Posterior vena cava (tissue), 2 donors: ENCODE measurements at regions not wholly inside any gene's neighbourhood (a gene's known extent, or its start where the extent isn't known, plus 50 kb on each side); places are given as distances from the start of the nearest gene placed in this dataset.
"Not testable (repeated sequence)": the region's sequence is repeated elsewhere in the genome, so short reads cannot be mapped to it uniquely, and the experiment has no call there.

Source experiments
- DNase-seq: peaks from one replicate; pipeline ENCODE4 v3.0.0-alpha.2; 2020; ENCODE audit warnings: low spot score
- intact Hi-C, 2 donors: fragments of 100-400 bp; cut with DNase I; formaldehyde crosslinking; loops; one replicate each; pipeline versions ENCODE4 v1.14.1 to v1.14.2; 2022 to 2023
- donor health status: DM: yes; HTN: yes; CAD: no.
- donor health status: DM: yes; HTN: yes; CAD: no.

GRCh38 chr5:125085797-125086505 lies 339.5 kb upstream of the ZNF608 start:
- intact Hi-C loops, result no loop called here
- DNase-seq, result no peak

- DNase-seq, result no peak
- intact Hi-C loops, result no loop called here
Measured at GRCh38 chr5:125088522-125089105, 342.2 kb upstream of the ZNF608 start.

GRCh38 chr5:125092138-125092537 lies 345.7 kb upstream of the ZNF608 start:
- DNase-seq, intact Hi-C loops: not testable (repeated sequence)

GRCh38 chr5:125093776-125094175 lies 347.3 kb upstream of the ZNF608 start:
- no peak for DNase-seq
- intact Hi-C loops, result no loop called here

GRCh38 chr5:125100342-125100741 lies 353.9 kb upstream of the ZNF608 start:
- intact Hi-C loops, result no loop called here
- DNase-seq, result no peak

GRCh38 chr5:125100951-125101350 lies 354.5 kb upstream of the ZNF608 start:
- no peak for DNase-seq
- intact Hi-C loops, result no loop called here

- intact Hi-C loops, result no loop called here
- no peak for DNase-seq
Measured at GRCh38 chr5:125103459-125103858, 357.0 kb upstream of the ZNF608 start.

- DNase-seq, result no peak
- intact Hi-C loops, result no loop called here
Measured at GRCh38 chr5:125106271-125106670, 359.8 kb upstream of the ZNF608 start.

GRCh38 chr5:125106881-125107280 lies 360.4 kb upstream of the ZNF608 start:
- DNase-seq, result no peak
- intact Hi-C loops, result no loop called here

GRCh38 chr5:125109293-125109692 lies 362.9 kb upstream of the ZNF608 start:
- intact Hi-C loops, result no loop called here
- no peak for DNase-seq

- intact Hi-C loops, result no loop called here
- no peak for DNase-seq
Measured at GRCh38 chr5:125109816-125110215, 363.4 kb upstream of the ZNF608 start.

- intact Hi-C loops, result no loop called here
- no peak for DNase-seq
Measured at GRCh38 chr5:125112196-125112595, 365.8 kb upstream of the ZNF608 start.

GRCh38 chr5:125113328-125113727 lies 366.9 kb upstream of the ZNF608 start:
- no peak for DNase-seq
- intact Hi-C loops, result no loop called here

- intact Hi-C loops, result no loop called here
- DNase-seq, result no peak
Measured at GRCh38 chr5:125115195-125115525, 368.7 kb upstream of the ZNF608 start.

GRCh38 chr5:125117566-125117965 lies 371.1 kb upstream of the ZNF608 start:
- DNase-seq, result no peak
- intact Hi-C loops, result no loop called here

- DNase-seq, result no peak
- intact Hi-C loops, result no loop called here
Measured at GRCh38 chr5:125120012-125120411, 373.6 kb upstream of the ZNF608 start.

- intact Hi-C loops, result no loop called here
- no peak for DNase-seq
Measured at GRCh38 chr5:125125031-125125823, 378.8 kb upstream of the ZNF608 start.

GRCh38 chr5:125126050-125126449 lies 379.6 kb upstream of the ZNF608 start:
- DNase-seq, result no peak
- intact Hi-C loops, result no loop called here

- intact Hi-C loops, result loop anchor here in 1 of 2 donors (2.0 kb wide), 1 partner anchor 724 kb away; no protein-coding TSS in a partner anchor
- no peak for DNase-seq
Measured at GRCh38 chr5:125129151-125129806, 382.8 kb upstream of the ZNF608 start.

- intact Hi-C loops, result no loop called here
- no peak for DNase-seq
Measured at GRCh38 chr5:125130591-125130990, 384.2 kb upstream of the ZNF608 start.
